Kasumi-1 (cell line): ENCODE measurements at regions not wholly inside any gene's neighbourhood (a gene's known extent, or its start where the extent isn't known, plus 50 kb on each side); places are given as distances from the start of the nearest gene placed in this dataset.
"Not testable (repeated sequence)": the region's sequence is repeated elsewhere in the genome, so short reads cannot be mapped to it uniquely, and the experiment has no call there.

Experiments
- DNase-seq, 2 experiments: peaks; one replicate each; lab custom pipeline; 2025; lab: John Stamatoyannopoulos, UW

- DNase-seq, result no peak
Observed at GRCh38 chr11:91047882-91048281, 825.0 kb upstream of the CHORDC1 start.

- no peak for DNase-seq
Observed at GRCh38 chr11:91046261-91046660, 823.4 kb upstream of the CHORDC1 start.

- no peak for DNase-seq
Observed at GRCh38 chr11:91041626-91042025, 818.8 kb upstream of the CHORDC1 start.

GRCh38 chr11:91023731-91024130 is 800.9 kb upstream of the CHORDC1 start:
- DNase-seq, result no peak

GRCh38 chr11:91011503-91011902 is 788.7 kb upstream of the CHORDC1 start:
- DNase-seq, result no peak

- DNase-seq, result no peak
Observed at GRCh38 chr11:91005458-91005857, 782.6 kb upstream of the CHORDC1 start.

GRCh38 chr11:90997241-90997640 is 774.4 kb upstream of the CHORDC1 start:
- no peak for DNase-seq

GRCh38 chr11:90972159-90972558 is 749.3 kb upstream of the CHORDC1 start:
- not testable (repeated sequence) for DNase-seq

- no peak for DNase-seq
Observed at GRCh38 chr11:90947930-90948329, 725.1 kb upstream of the CHORDC1 start.

GRCh38 chr11:90930252-90930651 is 707.4 kb upstream of the CHORDC1 start:
- no peak for DNase-seq

- peak in 1 of 2 experiments; percentile 2 for DNase-seq
Observed at GRCh38 chr11:90919332-90919731, 696.5 kb upstream of the CHORDC1 start.

GRCh38 chr11:90916706-90917105 is 693.9 kb upstream of the CHORDC1 start:
- DNase-seq, result no peak

- DNase-seq, result no peak
Observed at GRCh38 chr11:90913131-90913668, 690.4 kb upstream of the CHORDC1 start.

- no peak for DNase-seq
Observed at GRCh38 chr11:90912631-90913030, 689.8 kb upstream of the CHORDC1 start.

GRCh38 chr11:90911192-90911591 is 688.3 kb upstream of the CHORDC1 start:
- DNase-seq, result no peak

- DNase-seq, result no peak
Observed at GRCh38 chr11:90908074-90908473, 685.2 kb upstream of the CHORDC1 start.

GRCh38 chr11:90895850-90896249 is 673.0 kb upstream of the CHORDC1 start:
- DNase-seq, result no peak

GRCh38 chr11:90890347-90890746 is 667.5 kb upstream of the CHORDC1 start:
- no peak for DNase-seq

GRCh38 chr11:90884181-90884580 is 661.3 kb upstream of the CHORDC1 start:
- no peak for DNase-seq

GRCh38 chr11:90874986-90875385 is 652.1 kb upstream of the CHORDC1 start:
- no peak for DNase-seq

- no peak for DNase-seq
Observed at GRCh38 chr11:90874281-90874680, 651.4 kb upstream of the CHORDC1 start.

GRCh38 chr11:90867416-90867815 is 644.6 kb upstream of the CHORDC1 start:
- no peak for DNase-seq

- DNase-seq, result no peak
Observed at GRCh38 chr11:90856790-90857189, 633.9 kb upstream of the CHORDC1 start.

- DNase-seq, result no peak
Observed at GRCh38 chr11:90855531-90855930, 632.7 kb upstream of the CHORDC1 start.

- no peak for DNase-seq
Observed at GRCh38 chr11:90851196-90851595, 628.3 kb upstream of the CHORDC1 start.
